ENCODE measurements at regions not wholly inside any gene's neighbourhood (a gene's known extent, or its start where the extent isn't known, plus 50 kb on each side); places are given as distances from the start of the nearest gene placed in this dataset.

DNA sequence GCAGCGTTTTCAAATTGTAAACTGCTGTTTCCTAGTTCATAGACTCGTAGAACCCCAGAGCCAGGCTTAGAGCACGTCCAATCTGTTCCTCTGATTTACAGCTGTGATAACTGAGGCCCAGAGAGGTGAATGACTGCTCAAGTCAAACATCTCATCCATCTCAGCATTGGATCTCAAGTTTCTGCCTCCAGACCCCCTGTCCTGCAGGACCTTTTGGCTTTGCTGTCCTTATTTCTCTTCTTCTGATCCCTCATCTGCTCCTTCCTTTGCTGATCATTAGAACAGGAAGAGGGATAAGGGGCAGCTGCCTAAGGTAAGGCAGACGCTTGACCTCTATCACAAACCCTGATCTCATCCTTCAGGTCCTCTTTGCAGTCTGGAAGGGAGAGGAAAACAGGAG is 58.5 kb upstream of the CREB1 start:
- TF ChIP-seq FOXA2 (IDR thresholded peaks at IDR 0.05) (no peak), ATF3 (IDR thresholded peaks at IDR 0.05) (no peak), EGR1 (IDR thresholded peaks at IDR 0.05; ENCODE audit: low read depth in 2 of 2) (no peak), TAF1 (conservative IDR thresholded peaks at IDR 0.05) (no peak), YY1 (IDR thresholded peaks at IDR 0.05) (no peak), SP1 (IDR thresholded peaks at IDR 0.05) (no peak), RAD21 (IDR thresholded peaks at IDR 0.05) (no peak), RXRA (IDR thresholded peaks at IDR 0.05) (no peak), FOXA1 (IDR thresholded peaks at IDR 0.05) (no peak), REST (IDR thresholded peaks at IDR 0.05) (no peak)
- TF ChIP-seq, protein P1, sequence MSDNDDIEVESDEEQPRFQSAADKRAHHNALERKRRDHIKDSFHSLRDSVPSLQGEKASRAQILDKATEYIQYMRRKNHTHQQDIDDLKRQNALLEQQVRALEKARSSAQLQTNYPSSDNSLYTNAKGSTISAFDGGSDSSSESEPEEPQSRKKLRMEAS (IDR thresholded peaks at IDR 0.05), result no peak
- WGBS, result 92% methylated on average over 4 of the region's 4 CpGs
- H3K4me3 ChIP-seq (ENCODE audit: low read depth in 1 of 3, low read length in 3 of 3), result no peak overlapping the region
- peaks cover 0 to 8% (median 5%) of the 10 kb centered on the region in 4 donors for H3K4me1 ChIP-seq (ENCODE audit: control insufficient read depth in 4 of 4, insufficient read depth in 4 of 4, low read length in 3 of 4)
- no peaks in the 10 kb centered on the region for H3K36me3 ChIP-seq (ENCODE audit: control insufficient read depth in 4 of 4, insufficient read depth in 3 of 4, low read depth in 1 of 4, low read length in 3 of 4)
- no peaks in the 10 kb centered on the region for H3K9me3 ChIP-seq (ENCODE audit: control insufficient read depth in 4 of 4, low read length in 3 of 4)
- no peak overlapping the region for H3K27ac ChIP-seq (ENCODE audit: low read depth in 1 of 2, low read length in 2 of 2)
- no peak for DNase-seq (ENCODE audit: low spot score)
- H3K27me3 ChIP-seq (ENCODE audit: control insufficient read depth in 4 of 4, insufficient read depth in 4 of 4, low read length in 3 of 4), result no peaks in the 10 kb centered on the region
- H3K9ac ChIP-seq (ENCODE audit: low read depth in 1 of 2, low read length in 2 of 2), result no peak overlapping the region

- H3K27ac ChIP-seq (ENCODE audit: low read depth in 1 of 2, low read length in 2 of 2), result no peak overlapping the region
- no peaks in the 10 kb centered on the region for H3K9me3 ChIP-seq (ENCODE audit: control insufficient read depth in 4 of 4, low read length in 3 of 4)
- H3K4me3 ChIP-seq (ENCODE audit: low read depth in 1 of 3, low read length in 3 of 3), result no peak overlapping the region
- no peak for TF ChIP-seq HNF4G (IDR thresholded peaks at IDR 0.05)
- TF ChIP-seq TAF1 (conservative IDR thresholded peaks at IDR 0.05), result no peak
- TF ChIP-seq SP1 (IDR thresholded peaks at IDR 0.05), result no peak
- TF ChIP-seq HNF4A (conservative IDR thresholded peaks at IDR 0.05), result no peak
- TF ChIP-seq ZBTB33 (IDR thresholded peaks at IDR 0.05), result no peak
- TF ChIP-seq, protein P1 (IDR thresholded peaks at IDR 0.05), result no peak
- no peak for TF ChIP-seq RAD21 (IDR thresholded peaks at IDR 0.05)
- TF ChIP-seq FOXA1 (IDR thresholded peaks at IDR 0.05), result no peak
- TF ChIP-seq, protein P2, sequence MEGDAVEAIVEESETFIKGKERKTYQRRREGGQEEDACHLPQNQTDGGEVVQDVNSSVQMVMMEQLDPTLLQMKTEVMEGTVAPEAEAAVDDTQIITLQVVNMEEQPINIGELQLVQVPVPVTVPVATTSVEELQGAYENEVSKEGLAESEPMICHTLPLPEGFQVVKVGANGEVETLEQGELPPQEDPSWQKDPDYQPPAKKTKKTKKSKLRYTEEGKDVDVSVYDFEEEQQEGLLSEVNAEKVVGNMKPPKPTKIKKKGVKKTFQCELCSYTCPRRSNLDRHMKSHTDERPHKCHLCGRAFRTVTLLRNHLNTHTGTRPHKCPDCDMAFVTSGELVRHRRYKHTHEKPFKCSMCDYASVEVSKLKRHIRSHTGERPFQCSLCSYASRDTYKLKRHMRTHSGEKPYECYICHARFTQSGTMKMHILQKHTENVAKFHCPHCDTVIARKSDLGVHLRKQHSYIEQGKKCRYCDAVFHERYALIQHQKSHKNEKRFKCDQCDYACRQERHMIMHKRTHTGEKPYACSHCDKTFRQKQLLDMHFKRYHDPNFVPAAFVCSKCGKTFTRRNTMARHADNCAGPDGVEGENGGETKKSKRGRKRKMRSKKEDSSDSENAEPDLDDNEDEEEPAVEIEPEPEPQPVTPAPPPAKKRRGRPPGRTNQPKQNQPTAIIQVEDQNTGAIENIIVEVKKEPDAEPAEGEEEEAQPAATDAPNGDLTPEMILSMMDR (IDR thresholded peaks at IDR 0.05; ENCODE audit: low read depth, low read length, missing input control), result no peak
- no peak for TF ChIP-seq RXRA (IDR thresholded peaks at IDR 0.05)
- no peak for TF ChIP-seq ATF3 (IDR thresholded peaks at IDR 0.05)
- H3K27me3 ChIP-seq (ENCODE audit: control insufficient read depth in 4 of 4, insufficient read depth in 4 of 4, low read length in 3 of 4), result no peaks in the 10 kb centered on the region
- H3K9ac ChIP-seq (ENCODE audit: low read depth in 1 of 2, low read length in 2 of 2), result peak overlapping the region in 1 of 2 donors; percentile 4
- DNase-seq (ENCODE audit: low spot score), result no peak
- no peaks in the 10 kb centered on the region for H3K36me3 ChIP-seq (ENCODE audit: control insufficient read depth in 4 of 4, insufficient read depth in 3 of 4, low read depth in 1 of 4, low read length in 3 of 4)
- WGBS, result 74% methylated on average over 11 of the region's 11 CpGs
- peaks cover 0 to 8% (median 5%) of the 10 kb centered on the region in 4 donors for H3K4me1 ChIP-seq (ENCODE audit: control insufficient read depth in 4 of 4, insufficient read depth in 4 of 4, low read length in 3 of 4)
Measured at GRCh38 chr2:207472343-207473048, 57.3 kb upstream of the CREB1 start.

All from liver (tissue), 8 donors.